Renal cortical epithelial cell (primary cell): ENCODE measurements at regions not wholly inside any gene's neighbourhood (a gene's known extent, or its start where the extent isn't known, plus 50 kb on each side); places are given as distances from the start of the nearest gene placed in this dataset.

Experiments used
- DNase-seq: peaks from one replicate; pipeline ENCODE4 v3.0.0-alpha.2; 2011; ENCODE audit warnings: low read depth

DNA sequence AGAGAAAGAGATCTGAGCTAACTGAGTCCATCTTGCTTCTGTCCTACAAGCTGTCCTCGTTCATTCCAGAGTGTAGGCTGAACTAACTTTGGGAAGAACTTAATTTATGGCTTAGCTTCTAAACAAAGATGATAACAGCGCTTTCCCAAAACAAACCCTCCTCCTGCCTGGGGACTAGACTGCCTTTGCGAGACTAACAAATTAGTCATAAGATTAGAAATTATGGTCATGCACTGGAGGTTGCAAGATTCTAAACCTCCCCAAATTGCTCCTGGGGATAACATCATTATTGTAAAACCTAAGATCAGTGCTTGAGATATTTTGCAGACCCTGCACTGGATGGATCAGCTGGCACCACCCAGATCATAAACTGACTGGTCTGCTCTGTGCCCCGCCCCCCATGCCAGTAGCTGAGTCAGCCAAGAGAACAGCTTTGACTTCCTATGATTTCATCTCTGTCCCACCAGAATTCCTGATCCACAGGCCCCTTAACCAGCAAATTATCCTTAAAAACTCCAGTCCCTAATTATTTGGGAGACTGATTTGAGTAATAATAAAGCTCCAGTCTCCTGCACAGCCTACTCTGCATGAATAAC, 883.3 kb downstream of the TRIML1 start:
- peak; percentile 12 for DNase-seq

DNA sequence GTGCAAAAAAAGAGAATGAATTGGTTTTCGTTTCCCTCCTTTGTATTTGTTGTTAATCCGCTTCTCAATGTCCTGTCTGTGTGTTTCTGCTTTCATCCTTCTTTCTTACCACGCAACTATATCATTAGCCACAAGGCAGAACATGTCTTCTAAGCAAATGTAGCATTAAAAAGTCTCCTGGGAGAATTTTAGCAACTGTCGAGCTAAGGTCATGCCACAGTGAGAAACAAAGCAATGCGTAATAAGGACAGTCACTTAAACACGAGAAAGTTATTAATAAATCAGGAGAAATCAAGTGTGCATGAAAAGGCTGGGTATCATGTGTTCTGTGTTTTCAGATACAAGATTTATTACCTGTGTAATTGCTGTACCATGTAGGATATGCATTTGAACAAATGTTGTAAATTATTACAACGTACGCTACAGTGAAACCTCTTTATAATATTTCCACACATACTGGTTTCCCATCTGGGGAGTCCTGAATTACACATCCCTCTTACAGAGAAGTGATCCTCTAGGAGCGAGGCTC, 890.8 kb downstream of the TRIML1 start:
- DNase-seq = no peak

GRCh38 chr4:189032606-189033338, 893.5 kb downstream of the TRIML1 start:
- no peak for DNase-seq

DNA sequence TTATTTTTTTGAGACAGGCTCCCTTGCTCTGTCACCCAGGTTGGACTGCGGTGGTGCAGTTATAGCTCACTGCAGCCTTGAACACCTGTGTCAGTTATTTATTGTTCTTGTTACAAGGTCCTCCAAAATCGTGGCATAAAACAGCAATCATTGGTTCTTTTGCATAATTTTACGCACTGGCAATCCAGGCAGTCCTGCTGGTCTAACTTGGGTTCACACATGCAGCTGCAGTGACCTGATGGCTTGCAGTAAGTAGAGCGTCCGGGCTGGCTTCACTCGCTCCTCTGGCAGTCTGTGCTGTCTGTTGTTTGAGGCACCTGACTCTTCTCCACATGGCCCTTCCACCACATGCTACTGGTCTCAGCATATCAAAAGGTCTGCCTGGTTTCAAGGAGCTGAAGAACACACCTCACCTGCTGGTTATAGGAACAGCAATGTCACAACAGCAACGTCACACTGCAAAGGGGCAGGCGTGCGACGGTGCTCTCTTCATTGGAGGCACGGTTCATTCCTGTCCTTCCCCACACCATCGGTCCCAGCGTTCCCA, 894.6 kb downstream of the TRIML1 start:
- no peak for DNase-seq

- DNase-seq = no peak
Observed at GRCh38 chr4:189035091-189035490, 895.9 kb downstream of the TRIML1 start.

DNA sequence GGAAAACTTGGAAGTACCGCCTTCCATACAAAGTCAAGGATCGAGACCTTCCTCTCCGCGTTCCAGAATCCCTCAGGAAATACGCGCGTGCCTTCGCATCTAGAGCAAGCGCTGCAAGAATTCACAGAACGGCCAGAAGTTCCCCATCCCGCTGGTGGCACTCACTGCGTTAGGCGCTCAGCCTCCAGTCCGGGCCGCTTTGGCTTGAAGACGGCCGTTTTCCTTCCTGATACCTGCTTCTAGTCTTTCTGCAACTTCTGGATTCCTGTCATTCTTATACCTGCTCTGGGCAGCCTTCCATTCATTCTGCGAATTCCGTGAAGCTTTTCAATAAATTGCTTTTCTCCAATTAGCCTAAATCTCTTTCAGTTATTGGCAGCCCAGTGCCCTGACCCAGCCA, 896.4 kb downstream of the TRIML1 start:
- DNase-seq = no peak

- no peak for DNase-seq
Observed at GRCh38 chr4:189036906-189037305, 897.7 kb downstream of the TRIML1 start.

- DNase-seq = peak; percentile 86
Observed at GRCh38 chr4:189046642-189047041, 894.0 kb upstream of the FRG1 start.

GRCh38 chr4:189048119-189048518, 892.6 kb upstream of the FRG1 start:
- no peak for DNase-seq

DNA sequence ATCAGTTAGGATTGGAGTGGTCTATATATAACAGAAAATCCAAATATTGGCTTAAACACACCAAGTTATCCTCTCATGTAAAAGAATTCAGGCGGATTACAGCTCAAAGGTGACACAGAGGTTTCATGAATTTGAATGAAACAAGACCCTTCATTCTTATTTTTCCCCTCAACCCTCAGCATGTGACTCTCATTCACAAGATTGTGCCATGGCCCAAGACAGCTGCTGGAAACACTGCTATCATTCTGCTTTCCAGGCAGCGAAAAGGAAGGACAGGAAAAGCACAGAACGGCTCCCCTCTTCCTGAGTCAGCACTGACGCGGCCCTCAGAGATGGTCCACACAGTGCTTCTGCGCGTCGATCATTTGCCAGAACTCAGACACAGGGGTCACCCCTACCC, 891.0 kb upstream of the FRG1 start:
- no peak for DNase-seq

DNA sequence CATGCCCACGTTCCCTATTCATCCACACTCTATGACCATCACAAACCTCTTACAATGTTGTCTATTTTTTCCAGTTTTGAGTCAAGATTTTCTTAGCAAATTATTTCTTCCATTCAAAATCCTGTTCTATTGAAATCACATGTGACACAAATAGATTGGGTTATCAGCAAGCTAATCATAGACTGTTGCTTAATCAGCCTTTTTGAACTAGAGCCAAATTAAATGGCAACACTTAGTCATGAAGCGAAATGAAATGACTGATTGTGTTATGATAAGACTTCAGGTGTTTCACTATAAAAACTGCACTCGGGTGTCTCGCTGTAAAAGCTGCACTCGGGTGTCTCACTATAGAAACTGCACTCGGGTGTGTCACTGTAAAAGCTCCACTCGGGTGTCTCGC, 890.0 kb upstream of the FRG1 start:
- peak; percentile 42 for DNase-seq

- no peak for DNase-seq
Observed at GRCh38 chr4:189053621-189054020, 887.1 kb upstream of the FRG1 start.

- no peak for DNase-seq
Observed at GRCh38 chr4:189060104-189060503, 880.6 kb upstream of the FRG1 start.

DNA sequence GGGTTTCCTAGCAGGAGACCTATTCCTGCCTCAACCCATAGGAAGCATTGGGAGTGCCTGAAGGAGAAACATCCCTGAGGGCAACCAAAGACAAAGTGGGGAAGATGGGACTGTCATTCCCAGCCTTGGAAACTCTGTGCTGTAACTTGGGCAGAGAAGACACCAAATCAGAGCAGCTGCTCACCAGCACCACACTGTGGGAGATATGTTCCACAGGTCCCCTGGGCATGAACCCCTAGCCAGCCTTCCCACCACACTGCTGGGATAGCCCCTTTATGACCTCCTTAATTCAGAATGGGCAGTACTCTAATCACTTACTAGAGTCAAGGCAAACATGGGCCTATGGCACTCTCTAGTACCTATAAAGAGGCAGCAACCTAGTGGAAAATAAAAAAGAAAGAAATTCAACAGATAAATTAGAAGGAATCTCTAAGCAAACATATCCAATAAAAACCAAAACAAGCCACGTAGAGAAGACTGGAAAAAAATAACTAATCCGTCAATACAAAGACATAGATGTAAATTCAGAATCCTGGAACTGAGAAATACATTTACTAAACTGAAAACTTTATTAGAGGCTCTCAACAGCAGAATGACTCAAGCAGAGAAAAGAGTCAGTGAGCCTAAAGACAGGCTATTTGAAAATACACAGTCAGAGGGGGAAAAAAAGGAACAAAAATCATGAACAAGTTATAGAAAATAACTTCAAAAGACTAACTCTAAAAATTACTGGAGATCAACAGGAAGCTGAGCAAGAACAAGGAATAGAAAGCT, 878.4 kb upstream of the FRG1 start:
- no peak for DNase-seq

GRCh38 chr4:189069772-189070171, 870.9 kb upstream of the FRG1 start:
- DNase-seq = no peak

- DNase-seq = no peak
Observed at GRCh38 chr4:189071241-189071640, 869.4 kb upstream of the FRG1 start.

- no peak for DNase-seq
Observed at GRCh38 chr4:189073739-189074138, 866.9 kb upstream of the FRG1 start.

- peak; percentile 70 for DNase-seq
Observed at GRCh38 chr4:189081826-189082225, 858.8 kb upstream of the FRG1 start.

GRCh38 chr4:189083769-189084168, 856.9 kb upstream of the FRG1 start:
- no peak for DNase-seq

DNA sequence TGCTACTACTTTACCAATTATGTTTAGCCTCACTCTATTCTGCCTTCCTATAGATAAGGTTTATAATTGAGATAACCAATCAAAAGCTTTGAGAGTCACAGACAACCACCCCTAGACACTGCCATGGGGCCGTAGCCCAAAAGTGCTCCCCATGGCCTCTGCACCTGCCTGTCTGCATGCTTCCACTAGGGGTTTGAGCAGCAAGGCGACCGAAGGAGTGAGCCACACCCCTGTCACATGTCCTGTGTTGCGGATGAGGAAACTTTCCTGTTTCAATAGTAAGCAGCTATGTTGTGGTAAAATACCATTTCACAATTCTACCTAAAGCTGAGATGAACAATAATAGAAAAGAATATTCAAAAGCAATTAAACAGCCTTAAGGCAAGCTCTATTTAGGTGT, 856.0 kb upstream of the FRG1 start:
- no peak for DNase-seq

GRCh38 chr4:189087971-189088370, 852.7 kb upstream of the FRG1 start:
- DNase-seq = peak; percentile 83

- no peak for DNase-seq
Observed at GRCh38 chr4:189088780-189089179, 851.9 kb upstream of the FRG1 start.
